Stimulated activated CD4-positive, alpha-beta T cell treated with anti-CD3 and anti-CD28 coated beads, Interleukin-1b, Interleukin-23, amount 100 ng/mL, for 48 hours (primary cell): ENCODE measurements at regions not wholly inside any gene's neighbourhood (a gene's known extent, or its start where the extent isn't known, plus 50 kb on each side); places are given as distances from the start of the nearest gene placed in this dataset.

Experiments
- DNase-seq: peaks from one replicate; pipeline ENCODE4 v3.0.0-alpha.2; 2020

- DNase-seq = no peak
Observed at GRCh38 chr22:47676685-47677084, 914.2 kb downstream of the TBC1D22A start.

- DNase-seq = no peak
Observed at GRCh38 chr22:47674600-47674999, 912.1 kb downstream of the TBC1D22A start.

- no peak for DNase-seq
Observed at GRCh38 chr22:47673557-47673956, 911.1 kb downstream of the TBC1D22A start.

GRCh38 chr22:47672526-47672925 lies 910.1 kb downstream of the TBC1D22A start:
- no peak for DNase-seq

- no peak for DNase-seq
Observed at GRCh38 chr22:47665151-47665550, 902.7 kb downstream of the TBC1D22A start.

GRCh38 chr22:47663615-47664605 lies 901.5 kb downstream of the TBC1D22A start:
- no peak for DNase-seq

- DNase-seq = no peak
Observed at GRCh38 chr22:47659467-47660223, 897.2 kb downstream of the TBC1D22A start.

- no peak for DNase-seq
Observed at GRCh38 chr22:47658182-47658581, 895.7 kb downstream of the TBC1D22A start.

GRCh38 chr22:47657224-47657623 lies 894.8 kb downstream of the TBC1D22A start:
- DNase-seq = no peak

GRCh38 chr22:47656806-47657205 lies 894.4 kb downstream of the TBC1D22A start:
- no peak for DNase-seq

GRCh38 chr22:47655930-47656329 lies 893.5 kb downstream of the TBC1D22A start:
- DNase-seq = no peak

- DNase-seq = no peak
Observed at GRCh38 chr22:47654922-47655491, 892.6 kb downstream of the TBC1D22A start.

GRCh38 chr22:47653921-47654320 lies 891.5 kb downstream of the TBC1D22A start:
- DNase-seq = no peak

- no peak for DNase-seq
Observed at GRCh38 chr22:47651216-47651987, 889.0 kb downstream of the TBC1D22A start.

- no peak for DNase-seq
Observed at GRCh38 chr22:47647720-47648119, 885.3 kb downstream of the TBC1D22A start.

GRCh38 chr22:47647181-47647580 lies 884.7 kb downstream of the TBC1D22A start:
- DNase-seq = no peak

- no peak for DNase-seq
Observed at GRCh38 chr22:47645923-47646322, 883.5 kb downstream of the TBC1D22A start.

GRCh38 chr22:47645450-47645914 lies 883.0 kb downstream of the TBC1D22A start:
- DNase-seq = no peak

GRCh38 chr22:47634347-47634746 lies 871.9 kb downstream of the TBC1D22A start:
- no peak for DNase-seq

- DNase-seq = no peak
Observed at GRCh38 chr22:47633111-47633510, 870.7 kb downstream of the TBC1D22A start.

- no peak for DNase-seq
Observed at GRCh38 chr22:47632701-47633100, 870.3 kb downstream of the TBC1D22A start.

GRCh38 chr22:47631571-47632102 lies 869.2 kb downstream of the TBC1D22A start:
- DNase-seq = no peak
